ENCODE measurements at regions not wholly inside any gene's neighbourhood (a gene's known extent, or its start where the extent isn't known, plus 50 kb on each side); places are given as distances from the start of the nearest gene placed in this dataset.

- TF ChIP-seq, protein P1, sequence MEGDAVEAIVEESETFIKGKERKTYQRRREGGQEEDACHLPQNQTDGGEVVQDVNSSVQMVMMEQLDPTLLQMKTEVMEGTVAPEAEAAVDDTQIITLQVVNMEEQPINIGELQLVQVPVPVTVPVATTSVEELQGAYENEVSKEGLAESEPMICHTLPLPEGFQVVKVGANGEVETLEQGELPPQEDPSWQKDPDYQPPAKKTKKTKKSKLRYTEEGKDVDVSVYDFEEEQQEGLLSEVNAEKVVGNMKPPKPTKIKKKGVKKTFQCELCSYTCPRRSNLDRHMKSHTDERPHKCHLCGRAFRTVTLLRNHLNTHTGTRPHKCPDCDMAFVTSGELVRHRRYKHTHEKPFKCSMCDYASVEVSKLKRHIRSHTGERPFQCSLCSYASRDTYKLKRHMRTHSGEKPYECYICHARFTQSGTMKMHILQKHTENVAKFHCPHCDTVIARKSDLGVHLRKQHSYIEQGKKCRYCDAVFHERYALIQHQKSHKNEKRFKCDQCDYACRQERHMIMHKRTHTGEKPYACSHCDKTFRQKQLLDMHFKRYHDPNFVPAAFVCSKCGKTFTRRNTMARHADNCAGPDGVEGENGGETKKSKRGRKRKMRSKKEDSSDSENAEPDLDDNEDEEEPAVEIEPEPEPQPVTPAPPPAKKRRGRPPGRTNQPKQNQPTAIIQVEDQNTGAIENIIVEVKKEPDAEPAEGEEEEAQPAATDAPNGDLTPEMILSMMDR (IDR thresholded peaks at IDR 0.05): no peak
- no peak for TF ChIP-seq POLR2A (IDR thresholded peaks at IDR 0.05)
Measured at GRCh38 chr17:74054249-74054648, 149.2 kb upstream of the RPL38 start.
